ENCODE measurements at regions not wholly inside any gene's neighbourhood (a gene's known extent, or its start where the extent isn't known, plus 50 kb on each side); places are given as distances from the start of the nearest gene placed in this dataset.

DNA sequence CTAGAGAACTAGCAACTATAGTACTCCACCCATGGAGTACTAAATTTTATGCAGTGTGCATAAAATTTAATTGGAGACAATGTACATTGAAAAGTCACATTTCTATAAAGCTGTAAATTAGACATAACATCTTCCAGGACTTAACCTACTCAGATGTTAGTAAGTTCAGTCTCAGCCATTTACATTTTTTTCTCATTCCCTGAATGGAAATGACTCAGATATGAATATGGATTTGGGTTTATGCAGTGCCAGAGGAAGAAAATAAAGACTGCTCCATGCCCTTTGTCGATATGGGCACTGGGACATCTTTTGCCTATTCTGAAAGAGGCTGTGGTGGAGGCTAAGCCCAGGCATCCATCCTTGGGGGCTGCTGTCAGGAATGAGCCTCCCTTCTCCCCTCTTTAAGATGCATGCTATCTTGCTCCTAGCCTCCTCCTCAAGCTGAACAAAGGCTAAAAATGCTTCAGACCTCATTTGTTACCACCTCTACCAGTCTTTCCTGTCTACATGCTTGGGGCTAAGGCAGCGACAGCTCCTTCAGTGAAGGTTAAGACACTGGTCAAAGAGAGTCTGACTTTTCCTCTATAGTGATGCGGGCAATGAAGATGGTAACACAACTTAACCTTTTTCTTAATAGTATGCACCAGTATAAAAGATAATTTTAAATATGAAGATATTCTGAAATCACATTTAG, 486.8 kb upstream of the ANKRD30A start:
- H4K20me1 ChIP-seq (ENCODE audit: control insufficient read depth, extremely low read depth, insufficient read depth, low read length) = no peaks in the 10 kb centered on the region
- no peaks in the 10 kb centered on the region for H3K79me2 ChIP-seq (ENCODE audit: control insufficient read depth, insufficient read depth, low read length)
- no peak overlapping the region for H2AFZ ChIP-seq (ENCODE audit: low read length)
- H3K9me3 ChIP-seq (ENCODE audit: control insufficient read depth, insufficient read depth, low read depth, low read length) = no peaks in the 10 kb centered on the region
- no peak overlapping the region for H3K27ac ChIP-seq (ENCODE audit: insufficient read depth, low read length)
- H3K36me3 ChIP-seq (ENCODE audit: control insufficient read depth, insufficient read depth, low read length) = no peaks in the 10 kb centered on the region
- H3K27me3 ChIP-seq (ENCODE audit: control insufficient read depth, insufficient read depth, low read length) = no peaks in the 10 kb centered on the region
- no peaks in the 10 kb centered on the region for H3K4me1 ChIP-seq (ENCODE audit: control insufficient read depth, extremely low read depth, insufficient read depth, low read length)
- DNase-seq (ENCODE audit: low read depth in 2 of 2) = no peak
- H3K4me2 ChIP-seq (ENCODE audit: extremely low read depth, insufficient read depth, low read length) = no peak overlapping the region
- H3K9ac ChIP-seq (ENCODE audit: insufficient read depth, low read length) = no peak overlapping the region
- H3K4me3 ChIP-seq (replicated peaks in 1 of 4; ENCODE audit: control extremely low read depth in 1 of 4, insufficient read depth in 1 of 4, low read depth in 3 of 4, low read length in 4 of 4) = no peak overlapping the region
- TF ChIP-seq EZH2 (IDR thresholded peaks at IDR 0.05; ENCODE audit: low read length, missing control alignments) = no peak
- TF ChIP-seq, protein P1, sequence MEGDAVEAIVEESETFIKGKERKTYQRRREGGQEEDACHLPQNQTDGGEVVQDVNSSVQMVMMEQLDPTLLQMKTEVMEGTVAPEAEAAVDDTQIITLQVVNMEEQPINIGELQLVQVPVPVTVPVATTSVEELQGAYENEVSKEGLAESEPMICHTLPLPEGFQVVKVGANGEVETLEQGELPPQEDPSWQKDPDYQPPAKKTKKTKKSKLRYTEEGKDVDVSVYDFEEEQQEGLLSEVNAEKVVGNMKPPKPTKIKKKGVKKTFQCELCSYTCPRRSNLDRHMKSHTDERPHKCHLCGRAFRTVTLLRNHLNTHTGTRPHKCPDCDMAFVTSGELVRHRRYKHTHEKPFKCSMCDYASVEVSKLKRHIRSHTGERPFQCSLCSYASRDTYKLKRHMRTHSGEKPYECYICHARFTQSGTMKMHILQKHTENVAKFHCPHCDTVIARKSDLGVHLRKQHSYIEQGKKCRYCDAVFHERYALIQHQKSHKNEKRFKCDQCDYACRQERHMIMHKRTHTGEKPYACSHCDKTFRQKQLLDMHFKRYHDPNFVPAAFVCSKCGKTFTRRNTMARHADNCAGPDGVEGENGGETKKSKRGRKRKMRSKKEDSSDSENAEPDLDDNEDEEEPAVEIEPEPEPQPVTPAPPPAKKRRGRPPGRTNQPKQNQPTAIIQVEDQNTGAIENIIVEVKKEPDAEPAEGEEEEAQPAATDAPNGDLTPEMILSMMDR (conservative IDR thresholded peaks at IDR 0.05 in 1 of 2, IDR thresholded peaks at IDR 0.05 in 1 of 2; ENCODE audit: low read depth in 1 of 2, low read length in 2 of 2) = no peak

DNA sequence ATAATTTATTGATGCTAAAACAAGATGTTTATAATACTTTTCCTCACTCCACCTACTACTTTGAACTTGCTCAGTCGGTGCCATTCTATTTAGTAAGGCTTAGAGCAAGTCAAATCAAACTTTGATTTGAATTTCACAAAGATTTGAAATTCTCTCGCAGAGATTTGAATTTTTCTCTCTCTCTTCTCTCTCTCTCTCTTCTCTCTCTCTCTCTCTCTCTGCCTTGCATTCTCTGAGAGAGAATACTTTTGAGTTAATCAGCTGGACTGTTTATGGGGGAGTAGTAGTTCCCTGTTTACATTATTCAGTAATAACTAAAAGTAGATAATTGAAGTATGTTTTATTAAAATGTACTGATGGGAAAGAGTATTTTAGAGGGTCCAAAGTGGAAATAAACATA, 488.5 kb upstream of the ANKRD30A start:
- H3K4me3 ChIP-seq (replicated peaks in 1 of 4; ENCODE audit: control extremely low read depth in 1 of 4, insufficient read depth in 1 of 4, low read depth in 3 of 4, low read length in 4 of 4) = no peak overlapping the region
- no peaks in the 10 kb centered on the region for H3K36me3 ChIP-seq (ENCODE audit: control insufficient read depth, insufficient read depth, low read length)
- TF ChIP-seq, protein P1 (conservative IDR thresholded peaks at IDR 0.05 in 1 of 2, IDR thresholded peaks at IDR 0.05 in 1 of 2; ENCODE audit: low read depth in 1 of 2, low read length in 2 of 2) = no peak
- TF ChIP-seq EZH2 (IDR thresholded peaks at IDR 0.05; ENCODE audit: low read length, missing control alignments) = no peak
- no peak for DNase-seq (ENCODE audit: low read depth in 2 of 2)
- no peaks in the 10 kb centered on the region for H4K20me1 ChIP-seq (ENCODE audit: control insufficient read depth, extremely low read depth, insufficient read depth, low read length)
- no peak overlapping the region for H3K9ac ChIP-seq (ENCODE audit: insufficient read depth, low read length)
- no peaks in the 10 kb centered on the region for H3K79me2 ChIP-seq (ENCODE audit: control insufficient read depth, insufficient read depth, low read length)
- no peak overlapping the region for H3K27ac ChIP-seq (ENCODE audit: insufficient read depth, low read length)
- H3K4me2 ChIP-seq (ENCODE audit: extremely low read depth, insufficient read depth, low read length) = no peak overlapping the region
- no peaks in the 10 kb centered on the region for H3K4me1 ChIP-seq (ENCODE audit: control insufficient read depth, extremely low read depth, insufficient read depth, low read length)
- no peaks in the 10 kb centered on the region for H3K27me3 ChIP-seq (ENCODE audit: control insufficient read depth, insufficient read depth, low read length)
- no peak overlapping the region for H2AFZ ChIP-seq (ENCODE audit: low read length)
- no peaks in the 10 kb centered on the region for H3K9me3 ChIP-seq (ENCODE audit: control insufficient read depth, insufficient read depth, low read depth, low read length)

DNA sequence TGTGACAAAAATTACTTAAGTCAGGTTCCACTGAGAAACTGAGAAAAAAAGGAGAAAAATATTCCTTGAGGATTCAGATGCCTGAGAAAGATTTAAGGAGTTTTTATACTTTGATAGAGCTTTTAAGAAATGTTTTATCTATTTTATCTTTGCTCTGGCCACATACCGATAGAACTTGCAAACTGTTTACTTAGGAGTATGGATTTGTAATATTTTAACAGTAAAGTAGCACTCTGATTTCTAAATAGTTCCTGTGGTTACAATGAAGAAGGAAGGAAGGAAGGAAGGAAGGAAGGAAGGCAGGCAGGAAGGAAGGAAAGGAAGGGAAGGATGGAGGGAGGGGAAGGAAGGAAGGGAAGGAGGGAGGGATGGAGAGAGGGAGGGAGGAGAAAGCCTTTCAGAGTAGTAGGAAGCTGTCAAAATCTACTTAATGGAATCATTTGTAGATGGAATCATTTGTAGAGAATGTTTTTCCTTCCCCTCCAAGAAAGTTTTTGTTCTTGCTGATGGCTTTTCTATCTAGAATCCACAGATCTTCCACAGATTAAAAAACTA, 489.0 kb upstream of the ANKRD30A start:
- Histone ChIP-seq H3K4me3 (replicated peaks in 1 of 4; ENCODE audit: control extremely low read depth in 1 of 4, insufficient read depth in 1 of 4, low read depth in 3 of 4, low read length in 4 of 4) (no peak overlapping the region), H2AFZ (ENCODE audit: low read length) (no peak overlapping the region), H3K36me3 (ENCODE audit: control insufficient read depth, insufficient read depth, low read length) (no peaks in the 10 kb centered on the region), H4K20me1 (ENCODE audit: control insufficient read depth, extremely low read depth, insufficient read depth, low read length) (no peaks in the 10 kb centered on the region), H3K9me3 (ENCODE audit: control insufficient read depth, insufficient read depth, low read depth, low read length) (no peaks in the 10 kb centered on the region), H3K4me2 (ENCODE audit: extremely low read depth, insufficient read depth, low read length) (no peak overlapping the region), H3K4me1 (ENCODE audit: control insufficient read depth, extremely low read depth, insufficient read depth, low read length) (no peaks in the 10 kb centered on the region), H3K27me3 (ENCODE audit: control insufficient read depth, insufficient read depth, low read length) (no peaks in the 10 kb centered on the region), H3K79me2 (ENCODE audit: control insufficient read depth, insufficient read depth, low read length) (no peaks in the 10 kb centered on the region), H3K27ac (ENCODE audit: insufficient read depth, low read length) (no peak overlapping the region), H3K9ac (ENCODE audit: insufficient read depth, low read length) (no peak overlapping the region)
- no peak for DNase-seq (ENCODE audit: low read depth in 2 of 2)
- TF ChIP-seq, protein P1 (conservative IDR thresholded peaks at IDR 0.05 in 1 of 2, IDR thresholded peaks at IDR 0.05 in 1 of 2; ENCODE audit: low read depth in 1 of 2, low read length in 2 of 2) = no peak
- no peak for TF ChIP-seq EZH2 (IDR thresholded peaks at IDR 0.05; ENCODE audit: low read length, missing control alignments)

Measured in fibroblast of lung (primary cell).